Fibroblast of lung (primary cell): ENCODE measurements at regions not wholly inside any gene's neighbourhood (a gene's known extent, or its start where the extent isn't known, plus 50 kb on each side); places are given as distances from the start of the nearest gene placed in this dataset.

Experiments used
- DNase-seq, 2 donors: peaks; one replicate each; pipeline versions ENCODE4 v3.0.0 to v3.0.0-alpha.2; 2010; ENCODE audit warnings: low read depth in 2 of 2
- H2AFZ ChIP-seq: 2 replicates; pipeline ENCODE4 v1.5.1; 2012; ENCODE audit warnings: low read length, control low read depth, inconsistent platforms
- H3K27ac ChIP-seq: 2 replicates; pipeline ENCODE4 v1.5.1; 2011; ENCODE audit warnings: low read length, control low read depth; ENCODE audit not compliant: insufficient read depth
- H3K27me3 ChIP-seq: 2 replicates; pipeline ENCODE4 v1.5.1; 2011; ENCODE audit warnings: mild to moderate bottlenecking, low read length; ENCODE audit not compliant: control insufficient read depth, insufficient read depth
- H3K36me3 ChIP-seq: 2 replicates; pipeline ENCODE4 v1.5.1; 2011; ENCODE audit warnings: low read length; ENCODE audit not compliant: control insufficient read depth, insufficient read depth
- H3K4me1 ChIP-seq: 2 replicates; pipeline ENCODE4 v1.5.1; 2011; ENCODE audit warnings: low read length; ENCODE audit not compliant: control insufficient read depth, insufficient read depth; ENCODE audit errors: extremely low read depth
- H3K4me2 ChIP-seq: 2 replicates; pipeline ENCODE4 v1.5.1; 2011; ENCODE audit warnings: low read length, control low read depth; ENCODE audit not compliant: insufficient read depth; ENCODE audit errors: extremely low read depth
- H3K4me3 ChIP-seq, 4 experiments: fragments of 200-600 bp in 1 of 4; sonication (generic) in 1 of 4; replicated peaks in 1 of 4; 2 replicates each; pipeline ENCODE4 v1.5.1; 2011 to 2016; ENCODE audit warnings: low read length in 4 of 4, low read depth in 3 of 4, mild to moderate bottlenecking in 3 of 4, control low read depth in 2 of 4, inconsistent platforms in 1 of 4, mixed read lengths in 1 of 4; ENCODE audit not compliant: insufficient read depth in 1 of 4; ENCODE audit errors: control extremely low read depth in 1 of 4
- H3K79me2 ChIP-seq: 2 replicates; pipeline ENCODE4 v1.5.1; 2012; ENCODE audit warnings: mild to moderate bottlenecking, low read length, inconsistent platforms; ENCODE audit not compliant: control insufficient read depth, insufficient read depth
- H3K9ac ChIP-seq: 2 replicates; pipeline ENCODE4 v1.5.1; 2011; ENCODE audit warnings: mild to moderate bottlenecking, low read length, control low read depth; ENCODE audit not compliant: insufficient read depth
- H3K9me3 ChIP-seq: 2 replicates; pipeline ENCODE4 v1.5.1; 2012; ENCODE audit warnings: low read depth, low read length; ENCODE audit not compliant: control insufficient read depth, insufficient read depth
- H4K20me1 ChIP-seq: 2 replicates; pipeline ENCODE4 v1.5.1; 2011; ENCODE audit warnings: low read length; ENCODE audit not compliant: control insufficient read depth, insufficient read depth; ENCODE audit errors: extremely low read depth
- CTCF ChIP-seq, 2 donors: IDR thresholded peaks in 1 of 2; conservative IDR thresholded peaks in 1 of 2; 1 replicate in 1 of 2; 2 replicates in 1 of 2; pipeline ENCODE4 v1.5.1; 2011 to 2012; ENCODE audit warnings: low read length in 2 of 2, control low read depth in 1 of 2, inconsistent platforms in 1 of 2, low read depth in 1 of 2, mild to moderate bottlenecking in 1 of 2
- EZH2 ChIP-seq: IDR thresholded peaks from 2 replicates; pipeline ENCODE4 v1.5.1; 2012; ENCODE audit warnings: low read length, control low read depth, mild to moderate bottlenecking; ENCODE audit errors: missing control alignments

GRCh38 chr4:36761607-36762006 is 480.2 kb downstream of the DTHD1 start:
- no peak overlapping the region for H2AFZ ChIP-seq
- H3K36me3 ChIP-seq, result no peaks in the 10 kb centered on the region
- no peak overlapping the region for H3K4me3 ChIP-seq
- H3K79me2 ChIP-seq, result no peaks in the 10 kb centered on the region
- no peaks in the 10 kb centered on the region for H3K4me1 ChIP-seq
- no peak for DNase-seq
- H3K27me3 ChIP-seq, result no peaks in the 10 kb centered on the region
- no peaks in the 10 kb centered on the region for H4K20me1 ChIP-seq
- no peak overlapping the region for H3K27ac ChIP-seq
- H3K9me3 ChIP-seq, result no peaks in the 10 kb centered on the region
- H3K4me2 ChIP-seq, result no peak overlapping the region
- no peak overlapping the region for H3K9ac ChIP-seq
- TF ChIP-seq CTCF (conservative IDR thresholded peaks at IDR 0.05 in 1 of 2, IDR thresholded peaks at IDR 0.05 in 1 of 2; ENCODE audit: low read depth in 1 of 2, low read length in 2 of 2) (no peak), EZH2 (no peak)

- H4K20me1 ChIP-seq, result no peaks in the 10 kb centered on the region
- no peak overlapping the region for H3K9ac ChIP-seq
- H3K4me3 ChIP-seq, result no peak overlapping the region
- no peaks in the 10 kb centered on the region for H3K27me3 ChIP-seq
- no peak overlapping the region for H2AFZ ChIP-seq
- no peak overlapping the region for H3K27ac ChIP-seq
- TF ChIP-seq EZH2, result no peak
- H3K9me3 ChIP-seq, result no peaks in the 10 kb centered on the region
- no peaks in the 10 kb centered on the region for H3K36me3 ChIP-seq
- no peaks in the 10 kb centered on the region for H3K4me1 ChIP-seq
- no peak for DNase-seq
- no peaks in the 10 kb centered on the region for H3K79me2 ChIP-seq
- no peak overlapping the region for H3K4me2 ChIP-seq
These were observed 480.7 kb upstream of the NWD2 start for GRCh38 chr4:36763814-36764213.

- no peak for DNase-seq
- Histone ChIP-seq H2AFZ (no peak overlapping the region), H3K27me3 (no peaks in the 10 kb centered on the region), H3K79me2 (no peaks in the 10 kb centered on the region), H3K4me3 (no peak overlapping the region), H3K27ac (no peak overlapping the region), H3K9me3 (no peaks in the 10 kb centered on the region), H3K4me1 (no peaks in the 10 kb centered on the region), H3K36me3 (no peaks in the 10 kb centered on the region), H3K4me2 (no peak overlapping the region), H4K20me1 (no peaks in the 10 kb centered on the region), H3K9ac (no peak overlapping the region)
- TF ChIP-seq EZH2 (no peak), CTCF (conservative IDR thresholded peaks at IDR 0.05 in 1 of 2, IDR thresholded peaks at IDR 0.05 in 1 of 2; ENCODE audit: low read depth in 1 of 2, low read length in 2 of 2) (no peak)
These were observed 476.9 kb upstream of the NWD2 start for GRCh38 chr4:36767596-36767995.
